ENCODE measurements at regions not wholly inside any gene's neighbourhood (a gene's known extent, or its start where the extent isn't known, plus 50 kb on each side); places are given as distances from the start of the nearest gene placed in this dataset.
"Not testable (repeated sequence)": the region's sequence is repeated elsewhere in the genome, so short reads cannot be mapped to it uniquely, and the experiment has no call there.

GRCh38 chr20:53891306-53891894, 179.0 kb downstream of the BCAS1 start:
- H3K4me1 ChIP-seq (ENCODE audit: insufficient read depth, low read length) = peaks cover 12% of the 10 kb centered on the region
- H3K36me3 ChIP-seq (ENCODE audit: insufficient read depth, low read depth, low read length) = no peaks in the 10 kb centered on the region
- H3K9ac ChIP-seq (ENCODE audit: low read depth, low read length) = no peak overlapping the region
- no peak overlapping the region for H3K4me3 ChIP-seq (ENCODE audit: low read length)
- 0 out of 2 replicates have a peak, but pooled peaks cover 3% of the 10 kb centered on the region for H3K9me3 ChIP-seq (ENCODE audit: insufficient read depth, low read depth, low read length)
- no peak overlapping the region for H3K27ac ChIP-seq (ENCODE audit: low read length)
- no peaks in the 10 kb centered on the region for H3K27me3 ChIP-seq (ENCODE audit: insufficient read depth, low read length)

- no peak overlapping the region for H3K27ac ChIP-seq (ENCODE audit: low read length)
- no peaks in the 10 kb centered on the region for H3K36me3 ChIP-seq (ENCODE audit: insufficient read depth, low read depth, low read length)
- H3K27me3 ChIP-seq (ENCODE audit: insufficient read depth, low read length) = no peaks in the 10 kb centered on the region
- 0 out of 2 replicates have a peak, but pooled peaks cover 3% of the 10 kb centered on the region for H3K9me3 ChIP-seq (ENCODE audit: insufficient read depth, low read depth, low read length)
- H3K4me3 ChIP-seq (ENCODE audit: low read length) = no peak overlapping the region
- peaks cover 12% of the 10 kb centered on the region for H3K4me1 ChIP-seq (ENCODE audit: insufficient read depth, low read length)
- H3K9ac ChIP-seq (ENCODE audit: low read depth, low read length) = no peak overlapping the region
Measured at GRCh38 chr20:53890443-53891305, 179.7 kb downstream of the BCAS1 start.

GRCh38 chr20:53889411-53890148, 180.8 kb downstream of the BCAS1 start:
- 0 out of 2 replicates have a peak, but pooled peaks cover 3% of the 10 kb centered on the region for H3K9me3 ChIP-seq (ENCODE audit: insufficient read depth, low read depth, low read length)
- H3K4me3 ChIP-seq (ENCODE audit: low read length) = no peak overlapping the region
- no peaks in the 10 kb centered on the region for H3K27me3 ChIP-seq (ENCODE audit: insufficient read depth, low read length)
- H3K4me1 ChIP-seq (ENCODE audit: insufficient read depth, low read length) = peaks cover 21% of the 10 kb centered on the region
- no peak overlapping the region for H3K9ac ChIP-seq (ENCODE audit: low read depth, low read length)
- no peaks in the 10 kb centered on the region for H3K36me3 ChIP-seq (ENCODE audit: insufficient read depth, low read depth, low read length)
- H3K27ac ChIP-seq (ENCODE audit: low read length) = no peak overlapping the region

GRCh38 chr20:53888951-53889350, 181.4 kb downstream of the BCAS1 start:
- no peaks in the 10 kb centered on the region for H3K27me3 ChIP-seq (ENCODE audit: insufficient read depth, low read length)
- H3K27ac ChIP-seq (ENCODE audit: low read length) = no peak overlapping the region
- H3K36me3 ChIP-seq (ENCODE audit: insufficient read depth, low read depth, low read length) = no peaks in the 10 kb centered on the region
- H3K4me1 ChIP-seq (ENCODE audit: insufficient read depth, low read length) = peaks cover 27% of the 10 kb centered on the region
- H3K4me3 ChIP-seq (ENCODE audit: low read length) = no peak overlapping the region
- H3K9me3 ChIP-seq (ENCODE audit: insufficient read depth, low read depth, low read length) = 0 out of 2 replicates have a peak, but pooled peaks cover 3% of the 10 kb centered on the region
- no peak overlapping the region for H3K9ac ChIP-seq (ENCODE audit: low read depth, low read length)

GRCh38 chr20:53888510-53888909, 181.9 kb downstream of the BCAS1 start:
- H3K9ac ChIP-seq (ENCODE audit: low read depth, low read length) = no peak overlapping the region
- H3K4me1 ChIP-seq (ENCODE audit: insufficient read depth, low read length) = peaks cover 27% of the 10 kb centered on the region
- no peaks in the 10 kb centered on the region for H3K27me3 ChIP-seq (ENCODE audit: insufficient read depth, low read length)
- H3K4me3 ChIP-seq (ENCODE audit: low read length) = no peak overlapping the region
- 0 out of 2 replicates have a peak, but pooled peaks cover 3% of the 10 kb centered on the region for H3K9me3 ChIP-seq (ENCODE audit: insufficient read depth, low read depth, low read length)
- H3K36me3 ChIP-seq (ENCODE audit: insufficient read depth, low read depth, low read length) = no peaks in the 10 kb centered on the region
- H3K27ac ChIP-seq (ENCODE audit: low read length) = no peak overlapping the region

GRCh38 chr20:53887973-53888372, 182.4 kb downstream of the BCAS1 start:
- Histone ChIP-seq H3K27me3 (ENCODE audit: insufficient read depth, low read length) (no peaks in the 10 kb centered on the region), H3K4me1 (ENCODE audit: insufficient read depth, low read length) (peaks cover 23% of the 10 kb centered on the region), H3K27ac (ENCODE audit: low read length) (no peak overlapping the region), H3K36me3 (ENCODE audit: insufficient read depth, low read depth, low read length) (no peaks in the 10 kb centered on the region), H3K9me3 (ENCODE audit: insufficient read depth, low read depth, low read length) (0 out of 2 replicates have a peak, but pooled peaks cover 3% of the 10 kb centered on the region), H3K4me3 (ENCODE audit: low read length) (no peak overlapping the region), H3K9ac (ENCODE audit: low read depth, low read length) (no peak overlapping the region)

- Histone ChIP-seq H3K9ac (ENCODE audit: low read depth, low read length) (no peak overlapping the region), H3K4me3 (ENCODE audit: low read length) (no peak overlapping the region), H3K9me3 (ENCODE audit: insufficient read depth, low read depth, low read length) (no peaks in the 10 kb centered on the region), H3K27ac (ENCODE audit: low read length) (peak overlapping the region; percentile 50), H3K36me3 (ENCODE audit: insufficient read depth, low read depth, low read length) (no peaks in the 10 kb centered on the region), H3K27me3 (ENCODE audit: insufficient read depth, low read length) (no peaks in the 10 kb centered on the region), H3K4me1 (ENCODE audit: insufficient read depth, low read length) (peaks cover 18% of the 10 kb centered on the region)
Measured at GRCh38 chr20:53884859-53885541, 185.4 kb downstream of the BCAS1 start.

- Histone ChIP-seq H3K9me3 (ENCODE audit: insufficient read depth, low read depth, low read length) (no peaks in the 10 kb centered on the region), H3K36me3 (ENCODE audit: insufficient read depth, low read depth, low read length) (no peaks in the 10 kb centered on the region), H3K4me1 (ENCODE audit: insufficient read depth, low read length) (peaks cover 18% of the 10 kb centered on the region), H3K27ac (ENCODE audit: low read length) (no peak overlapping the region), H3K4me3 (ENCODE audit: low read length) (no peak overlapping the region), H3K9ac (ENCODE audit: low read depth, low read length) (no peak overlapping the region), H3K27me3 (ENCODE audit: insufficient read depth, low read length) (no peaks in the 10 kb centered on the region)
Measured at GRCh38 chr20:53883098-53883911, 187.1 kb downstream of the BCAS1 start.

GRCh38 chr20:53882438-53882986, 187.9 kb downstream of the BCAS1 start:
- H3K27me3 ChIP-seq (ENCODE audit: insufficient read depth, low read length); H3K27ac ChIP-seq (ENCODE audit: low read length); H3K4me3 ChIP-seq (ENCODE audit: low read length); H3K36me3 ChIP-seq (ENCODE audit: insufficient read depth, low read depth, low read length); H3K9me3 ChIP-seq (ENCODE audit: insufficient read depth, low read depth, low read length); H3K9ac ChIP-seq (ENCODE audit: low read depth, low read length): not testable (repeated sequence)
- H3K4me1 ChIP-seq (ENCODE audit: insufficient read depth, low read length) = peaks cover 18% of the 10 kb centered on the region

- no peak overlapping the region for H3K27ac ChIP-seq (ENCODE audit: low read length)
- no peaks in the 10 kb centered on the region for H3K36me3 ChIP-seq (ENCODE audit: insufficient read depth, low read depth, low read length)
- no peak overlapping the region for H3K4me3 ChIP-seq (ENCODE audit: low read length)
- no peak overlapping the region for H3K9ac ChIP-seq (ENCODE audit: low read depth, low read length)
- no peaks in the 10 kb centered on the region for H3K9me3 ChIP-seq (ENCODE audit: insufficient read depth, low read depth, low read length)
- H3K27me3 ChIP-seq (ENCODE audit: insufficient read depth, low read length) = no peaks in the 10 kb centered on the region
- peaks cover 15% of the 10 kb centered on the region for H3K4me1 ChIP-seq (ENCODE audit: insufficient read depth, low read length)
Measured at GRCh38 chr20:53881362-53881761, 189.0 kb downstream of the BCAS1 start.

All from iPS-20b (cell line).